Cerebellar nuclear complex (tissue), 1 donor: ENCODE measurements at regions not wholly inside any gene's neighbourhood (a gene's known extent, or its start where the extent isn't known, plus 50 kb on each side); places are given as distances from the start of the nearest gene placed in this dataset.

ENCODE experiments used
- DNase-seq, 2 experiments: peaks; one replicate each; lab custom pipeline; 2025; lab: John Stamatoyannopoulos, UW

GRCh38 chr15:47824147-47824546, 106.8 kb downstream of the SEMA6D start:
- DNase-seq = no peak

GRCh38 chr15:47829667-47830066, 112.4 kb downstream of the SEMA6D start:
- no peak for DNase-seq

GRCh38 chr15:47834093-47834492, 116.8 kb downstream of the SEMA6D start:
- DNase-seq = no peak

- peak in 1 of 2 experiments; percentile 1 for DNase-seq
Measured at GRCh38 chr15:47839233-47839825, 122.0 kb downstream of the SEMA6D start.

- no peak for DNase-seq
Measured at GRCh38 chr15:47843124-47843663, 125.9 kb downstream of the SEMA6D start.

- DNase-seq = no peak
Measured at GRCh38 chr15:47844437-47844836, 127.1 kb downstream of the SEMA6D start.

GRCh38 chr15:47846128-47846868, 129.0 kb downstream of the SEMA6D start:
- no peak for DNase-seq

GRCh38 chr15:47846876-47847275, 129.6 kb downstream of the SEMA6D start:
- no peak for DNase-seq

- no peak for DNase-seq
Measured at GRCh38 chr15:47856071-47856470, 138.8 kb downstream of the SEMA6D start.

- no peak for DNase-seq
Measured at GRCh38 chr15:47857014-47857775, 139.9 kb downstream of the SEMA6D start.

GRCh38 chr15:47857776-47858167, 140.5 kb downstream of the SEMA6D start:
- no peak for DNase-seq

- no peak for DNase-seq
Measured at GRCh38 chr15:47861111-47861903, 144.0 kb downstream of the SEMA6D start.

- DNase-seq = no peak
Measured at GRCh38 chr15:47862402-47862801, 145.1 kb downstream of the SEMA6D start.

- no peak for DNase-seq
Measured at GRCh38 chr15:47866446-47866845, 149.1 kb downstream of the SEMA6D start.

GRCh38 chr15:47870300-47870955, 153.1 kb downstream of the SEMA6D start:
- DNase-seq = no peak

GRCh38 chr15:47870956-47871625, 153.8 kb downstream of the SEMA6D start:
- DNase-seq = no peak

- DNase-seq = no peak
Measured at GRCh38 chr15:47872208-47872607, 154.9 kb downstream of the SEMA6D start.

- no peak for DNase-seq
Measured at GRCh38 chr15:47872869-47873432, 155.6 kb downstream of the SEMA6D start.

GRCh38 chr15:47876986-47877385, 159.7 kb downstream of the SEMA6D start:
- DNase-seq = no peak

- DNase-seq = no peak
Measured at GRCh38 chr15:47877836-47878235, 160.5 kb downstream of the SEMA6D start.
